GM18498 (cell line): ENCODE measurements at regions not wholly inside any gene's neighbourhood (a gene's known extent, or its start where the extent isn't known, plus 50 kb on each side); places are given as distances from the start of the nearest gene placed in this dataset.
"Not testable (repeated sequence)": the region's sequence is repeated elsewhere in the genome, so short reads cannot be mapped to it uniquely, and the experiment has no call there.

Experiments used
- ATAC-seq: cut with Tn5 transposase; IDR thresholded peaks from one replicate; pipeline ENCODE4 v1.9.1; 2021; ENCODE audit warnings: mild to moderate bottlenecking, moderate library complexity; ENCODE audit not compliant: unreplicated experiment

DNA sequence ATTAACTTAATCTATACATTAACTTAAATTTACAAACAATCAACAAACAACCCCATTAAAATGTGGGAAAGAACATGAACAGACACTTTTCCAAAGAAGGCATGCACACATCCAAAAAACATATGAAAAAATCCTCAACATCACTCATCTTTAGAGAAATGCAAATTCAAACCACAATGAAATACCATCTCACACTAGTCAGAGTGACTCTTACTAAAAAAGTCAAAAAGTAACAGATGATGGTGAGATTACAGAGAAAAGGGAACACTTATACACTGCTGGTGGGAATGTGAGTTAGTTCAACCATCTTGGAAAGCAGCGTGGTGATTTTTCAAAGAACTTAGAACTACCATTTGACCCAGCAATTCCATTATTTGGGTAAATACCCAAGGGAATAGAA lies 759.2 kb upstream of the SLITRK1 start:
- ATAC-seq = no peak

- no peak for ATAC-seq
Measured at GRCh38 chr13:84640691-84641090, 758.4 kb upstream of the SLITRK1 start.

DNA sequence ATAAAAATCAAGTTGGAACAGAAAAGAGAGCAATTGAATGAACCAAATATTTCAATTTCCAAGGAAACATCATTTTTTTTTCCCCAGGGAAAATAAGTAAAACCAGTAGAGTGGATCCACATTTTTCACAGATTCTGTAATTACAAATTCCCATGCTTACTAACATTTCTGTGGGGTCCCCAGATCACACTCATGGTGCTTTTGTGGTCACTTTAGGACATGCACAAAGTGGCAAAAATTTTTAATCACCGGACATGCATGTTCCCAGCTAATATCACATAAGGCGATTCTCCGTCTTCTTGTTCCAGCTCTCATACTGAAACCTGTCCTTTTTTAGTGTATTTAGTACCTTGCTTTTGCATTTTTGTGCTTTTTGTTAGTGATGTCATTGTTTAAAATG lies 748.2 kb upstream of the SLITRK1 start:
- ATAC-seq = no peak

GRCh38 chr13:84616864-84617263 lies 734.6 kb upstream of the SLITRK1 start:
- ATAC-seq = no peak

DNA sequence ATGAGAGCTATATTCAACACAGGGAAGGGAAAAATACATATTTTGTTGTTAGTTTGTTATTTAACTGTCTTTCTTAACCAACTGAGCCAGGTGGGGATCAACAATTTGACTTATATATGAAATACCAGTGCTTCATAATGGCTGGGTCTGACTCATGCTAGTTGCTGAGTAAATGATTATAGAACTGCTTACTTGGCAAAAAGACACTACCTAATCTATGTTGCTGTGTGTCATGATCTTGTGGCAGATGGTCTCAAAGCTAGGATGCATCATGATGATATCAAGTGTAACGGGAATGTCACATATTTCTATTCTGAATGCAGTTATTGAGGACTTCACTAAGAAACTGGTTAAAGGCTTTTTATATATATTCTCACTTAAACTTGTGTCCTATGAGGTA lies 727.4 kb upstream of the SLITRK1 start:
- no peak for ATAC-seq

- no peak for ATAC-seq
Measured at GRCh38 chr13:84607261-84608013, 725.2 kb upstream of the SLITRK1 start.

DNA sequence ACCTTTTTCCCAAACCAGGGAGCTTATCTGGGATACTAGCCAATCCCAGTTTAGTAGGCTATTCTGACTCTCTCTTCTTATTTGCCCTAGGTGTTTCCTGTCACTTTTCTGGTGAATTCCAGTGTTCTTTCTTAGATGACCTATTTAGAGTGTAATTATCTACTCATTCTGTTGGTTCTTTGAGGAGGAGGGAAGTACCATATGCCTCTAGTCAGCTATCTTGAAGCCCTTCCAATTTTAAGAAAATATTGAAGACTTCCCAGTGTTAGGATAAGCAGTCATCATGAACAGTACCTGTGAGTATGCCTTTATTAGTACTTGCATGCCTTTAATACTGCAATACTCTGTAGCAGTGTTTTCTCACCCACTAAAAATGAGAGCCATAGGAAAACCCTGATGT lies 724.3 kb upstream of the SLITRK1 start:
- no peak for ATAC-seq

DNA sequence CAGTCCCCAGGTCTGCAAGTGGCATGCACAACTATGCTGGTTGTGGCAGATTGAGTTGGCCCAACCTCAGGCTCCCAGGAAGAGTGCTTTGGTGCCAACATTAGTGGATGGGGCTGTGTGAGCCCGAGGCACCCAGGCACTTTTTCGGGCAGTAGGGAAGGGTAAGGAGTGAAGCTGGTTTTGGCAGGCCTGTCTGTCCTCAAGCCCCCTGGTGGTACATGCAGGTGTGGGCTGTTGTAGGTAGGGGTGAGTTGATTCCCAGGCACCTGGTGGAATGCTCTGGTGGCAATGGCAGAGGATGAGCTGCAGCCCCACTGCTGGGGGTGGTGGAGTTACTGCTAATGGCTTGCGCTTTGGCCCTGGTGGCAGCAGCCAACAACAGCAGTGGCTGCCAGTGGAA lies 723.7 kb upstream of the SLITRK1 start:
- no peak for ATAC-seq

GRCh38 chr13:84591444-84591843 lies 709.2 kb upstream of the SLITRK1 start:
- no peak for ATAC-seq

DNA sequence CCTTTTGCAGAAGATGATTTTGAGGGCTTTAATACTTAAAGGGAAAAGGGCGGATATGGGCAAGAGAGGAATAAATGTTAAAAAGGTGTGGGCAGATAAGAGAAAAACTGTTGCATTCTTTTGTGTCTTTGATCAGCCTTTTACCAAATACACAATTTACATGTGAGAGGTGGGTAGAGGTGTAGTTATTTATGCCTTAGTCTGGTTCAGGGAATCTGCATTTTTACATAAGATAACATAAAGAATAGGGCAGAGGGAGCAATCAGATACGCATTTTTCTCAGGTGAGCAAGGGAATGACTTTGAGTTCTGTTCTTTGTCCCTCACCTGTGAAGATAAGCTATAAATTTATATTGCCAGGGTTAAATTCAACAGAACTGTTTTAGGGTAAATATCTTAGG lies 708.4 kb upstream of the SLITRK1 start:
- no peak for ATAC-seq

GRCh38 chr13:84588023-84588422 lies 705.7 kb upstream of the SLITRK1 start:
- no peak for ATAC-seq

DNA sequence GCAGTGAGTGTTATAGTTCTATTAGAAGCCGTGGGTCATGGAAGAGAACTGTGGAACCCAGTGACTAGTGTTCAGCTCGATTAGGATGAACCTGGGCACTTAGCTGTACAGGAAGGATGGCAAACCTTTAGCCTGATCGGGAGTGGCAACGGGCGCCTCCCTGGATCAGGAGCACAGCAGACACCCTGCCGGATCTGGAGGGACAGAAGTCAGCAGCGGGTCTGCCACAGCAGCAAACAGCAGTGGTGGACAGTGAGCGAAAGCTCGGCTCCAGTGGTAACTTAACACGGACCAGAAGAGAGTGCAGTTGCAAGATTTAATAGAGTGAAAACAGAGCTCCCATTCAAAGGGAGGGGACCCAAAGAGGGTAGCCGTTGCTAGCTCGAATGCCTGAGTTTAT lies 697.6 kb upstream of the SLITRK1 start:
- ATAC-seq = not testable (repeated sequence)

DNA sequence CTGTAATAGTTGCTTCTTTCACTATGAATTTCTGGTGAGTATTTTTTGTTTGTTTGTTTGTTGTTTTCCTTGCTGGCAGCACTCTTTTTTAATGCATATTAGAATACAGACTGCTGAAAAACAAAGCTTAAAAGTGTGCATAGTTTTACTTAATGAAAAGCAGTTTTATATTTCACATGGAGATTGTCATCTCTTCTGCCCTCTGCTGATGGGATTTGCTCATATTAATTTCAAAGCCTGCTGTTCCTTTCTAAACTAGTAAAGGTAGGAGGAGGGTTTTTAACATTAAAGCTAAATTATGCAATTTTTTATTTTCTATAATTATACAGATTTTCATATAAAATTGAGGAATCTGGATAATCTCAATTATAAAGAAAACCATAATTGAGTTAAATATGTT lies 692.6 kb upstream of the SLITRK1 start:
- ATAC-seq = no peak

GRCh38 chr13:84571264-84571663 lies 689.0 kb upstream of the SLITRK1 start:
- no peak for ATAC-seq

GRCh38 chr13:84570831-84571230 lies 688.6 kb upstream of the SLITRK1 start:
- ATAC-seq = no peak

DNA sequence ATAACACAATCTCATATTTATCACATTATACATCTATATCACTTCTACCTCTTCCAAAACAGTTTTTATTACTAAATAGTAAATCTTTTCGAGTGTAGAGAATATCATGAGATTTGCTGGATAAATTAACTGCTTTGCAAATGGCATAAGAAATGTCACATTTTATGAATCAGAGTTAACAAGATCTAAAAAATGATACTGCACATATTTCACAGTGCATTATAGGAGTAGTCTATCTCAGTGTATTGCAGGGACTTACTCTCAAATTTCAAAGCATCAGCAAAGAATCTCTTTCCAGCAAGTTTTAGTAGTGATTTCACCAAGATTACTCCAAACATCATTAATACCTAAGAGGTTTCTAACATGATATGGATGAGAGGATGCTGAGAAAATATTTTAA lies 687.1 kb upstream of the SLITRK1 start:
- no peak for ATAC-seq

- ATAC-seq = no peak
Measured at GRCh38 chr13:84567848-84568247, 685.6 kb upstream of the SLITRK1 start.

DNA sequence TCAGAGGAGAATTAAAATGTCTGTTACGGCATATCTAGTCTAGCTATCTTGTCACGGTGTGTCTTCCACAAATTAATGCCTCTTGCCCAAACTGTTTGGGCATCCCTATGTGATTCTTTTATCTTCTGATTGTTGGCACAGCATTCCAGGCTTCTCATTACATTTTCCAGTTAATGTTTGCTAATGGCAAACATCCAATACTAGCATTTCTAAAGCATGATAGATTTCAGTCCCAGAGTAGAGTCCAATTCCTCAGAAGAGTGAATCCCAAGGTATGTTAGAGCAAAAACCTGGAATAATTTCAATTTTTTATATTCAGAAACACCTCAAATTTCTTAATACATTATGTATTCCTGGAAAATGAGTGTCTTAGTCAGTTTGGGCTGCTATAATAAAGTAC lies 684.5 kb upstream of the SLITRK1 start:
- no peak for ATAC-seq

DNA sequence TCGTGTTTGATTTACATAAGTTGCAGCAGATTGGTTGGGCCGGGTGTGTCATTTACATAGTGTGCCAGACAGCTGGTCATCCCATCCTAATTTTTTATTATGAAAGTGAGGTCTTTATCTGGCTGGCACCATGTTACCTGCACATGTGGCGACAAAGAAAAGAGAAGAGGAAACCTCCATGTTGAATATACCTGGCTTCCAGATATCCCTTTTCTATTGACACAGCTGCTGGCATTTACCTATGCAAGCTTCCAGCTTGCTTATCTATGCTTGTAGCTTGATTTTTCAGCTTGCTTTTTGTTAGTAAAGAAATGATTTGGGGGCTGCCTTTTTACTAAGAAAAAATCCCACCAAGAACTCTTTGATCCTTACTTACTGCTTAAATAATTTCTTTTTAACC lies 681.3 kb upstream of the SLITRK1 start:
- no peak for ATAC-seq

GRCh38 chr13:84553227-84553626 lies 671.0 kb upstream of the SLITRK1 start:
- no peak for ATAC-seq

DNA sequence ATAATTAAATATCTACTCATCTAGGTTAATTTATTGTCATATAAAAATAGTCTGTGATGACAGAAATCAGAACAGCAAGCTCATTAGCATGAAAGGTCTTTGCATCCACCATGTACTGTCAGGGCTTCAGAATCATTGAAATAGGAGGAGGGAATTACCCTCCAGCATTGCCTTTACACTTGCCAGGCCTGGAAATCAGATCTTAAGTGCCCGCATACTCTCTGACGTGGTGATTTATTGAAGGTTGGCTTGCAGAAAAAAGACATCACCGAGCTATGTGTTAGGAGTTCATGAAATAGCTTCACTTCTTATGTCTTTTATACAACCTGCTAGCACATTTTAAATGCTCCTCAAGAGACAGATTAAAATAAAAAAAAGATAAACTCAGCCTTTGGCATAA lies 661.7 kb upstream of the SLITRK1 start:
- ATAC-seq = no peak

DNA sequence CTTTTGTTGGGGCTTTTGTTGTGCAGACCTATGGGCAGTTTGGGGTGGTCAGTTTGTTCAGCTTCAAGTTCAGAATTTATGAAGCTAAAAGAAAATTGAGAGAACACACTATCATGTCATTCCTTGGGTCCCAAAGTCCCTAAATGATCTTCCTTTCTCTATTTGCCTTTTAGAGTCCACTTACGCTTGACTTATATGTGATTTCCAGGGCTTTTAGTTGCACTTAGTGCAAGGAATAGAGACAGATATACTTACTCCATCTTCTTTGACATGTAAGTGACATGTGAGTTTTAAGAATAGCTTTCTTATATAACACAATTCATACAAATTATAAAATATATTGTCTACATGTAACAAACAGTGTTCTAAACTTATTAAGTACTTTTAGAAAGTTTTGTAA lies 660.1 kb upstream of the SLITRK1 start:
- ATAC-seq = no peak

GRCh38 chr13:84536906-84537305 lies 654.6 kb upstream of the SLITRK1 start:
- ATAC-seq = no peak
